ENCODE measurements at regions not wholly inside any gene's neighbourhood (a gene's known extent, or its start where the extent isn't known, plus 50 kb on each side); places are given as distances from the start of the nearest gene placed in this dataset.

DNA sequence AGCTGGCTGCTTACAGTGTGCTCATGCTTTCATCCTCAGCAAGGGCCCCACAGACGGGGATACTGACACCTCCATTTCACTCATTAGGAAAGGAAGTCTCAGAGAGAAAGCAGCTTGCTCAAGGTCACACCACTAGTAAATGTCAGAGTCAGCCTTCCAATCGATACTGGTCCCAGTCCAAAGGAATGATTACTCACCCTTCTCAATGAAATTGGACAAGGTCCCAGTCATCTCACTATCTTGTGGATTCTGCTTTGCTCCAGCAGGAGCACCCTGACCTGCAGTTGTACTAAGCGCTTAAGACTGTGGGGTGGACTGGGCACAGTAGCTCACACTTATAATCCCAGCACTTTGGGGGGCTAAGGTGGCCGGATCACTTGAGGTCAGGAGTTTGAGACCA, 132.2 kb upstream of the SLC34A2 start:
- peaks cover 9% of the 10 kb centered on the region for H3K27me3 Mint-ChIP-seq (ENCODE audit: insufficient read depth, low read depth, poor library complexity)
- no peaks in the 10 kb centered on the region for H3K9me3 Mint-ChIP-seq
- no peak for ATAC-seq
- H3K4me3 Mint-ChIP-seq = no peak overlapping the region
- H3K27me3 ChIP-seq (ENCODE audit: insufficient read depth) = no peaks in the 10 kb centered on the region
- no peak for TF ChIP-seq STAT1 (IDR thresholded peaks at IDR 0.05; ENCODE audit: unreplicated experiment)
- no peak for TF ChIP-seq EZH2phosphoT487 (IDR thresholded peaks at IDR 0.05; ENCODE audit: unreplicated experiment)
- no peak for TF ChIP-seq CREB1 (CRISPR knock-in tag; IDR thresholded peaks at IDR 0.05; ENCODE audit: low read depth)
- no peak for TF ChIP-seq EZH2 (IDR thresholded peaks at IDR 0.05; ENCODE audit: low read depth, unreplicated experiment)
- no peak for TF ChIP-seq ZNF114 (CRISPR knock-in tag; IDR thresholded peaks at IDR 0.05)
- TF ChIP-seq, protein P1, sequence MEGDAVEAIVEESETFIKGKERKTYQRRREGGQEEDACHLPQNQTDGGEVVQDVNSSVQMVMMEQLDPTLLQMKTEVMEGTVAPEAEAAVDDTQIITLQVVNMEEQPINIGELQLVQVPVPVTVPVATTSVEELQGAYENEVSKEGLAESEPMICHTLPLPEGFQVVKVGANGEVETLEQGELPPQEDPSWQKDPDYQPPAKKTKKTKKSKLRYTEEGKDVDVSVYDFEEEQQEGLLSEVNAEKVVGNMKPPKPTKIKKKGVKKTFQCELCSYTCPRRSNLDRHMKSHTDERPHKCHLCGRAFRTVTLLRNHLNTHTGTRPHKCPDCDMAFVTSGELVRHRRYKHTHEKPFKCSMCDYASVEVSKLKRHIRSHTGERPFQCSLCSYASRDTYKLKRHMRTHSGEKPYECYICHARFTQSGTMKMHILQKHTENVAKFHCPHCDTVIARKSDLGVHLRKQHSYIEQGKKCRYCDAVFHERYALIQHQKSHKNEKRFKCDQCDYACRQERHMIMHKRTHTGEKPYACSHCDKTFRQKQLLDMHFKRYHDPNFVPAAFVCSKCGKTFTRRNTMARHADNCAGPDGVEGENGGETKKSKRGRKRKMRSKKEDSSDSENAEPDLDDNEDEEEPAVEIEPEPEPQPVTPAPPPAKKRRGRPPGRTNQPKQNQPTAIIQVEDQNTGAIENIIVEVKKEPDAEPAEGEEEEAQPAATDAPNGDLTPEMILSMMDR (conservative IDR thresholded peaks at IDR 0.05; ENCODE audit: low read depth in 2 of 2) = no peak
- no peak for TF ChIP-seq NANOG (IDR thresholded peaks at IDR 0.05; ENCODE audit: borderline replicate concordance)
- no peak for TF ChIP-seq ZNF331 (CRISPR knock-in tag; IDR thresholded peaks at IDR 0.05; ENCODE audit: low read depth)
- TF ChIP-seq, protein P2, sequence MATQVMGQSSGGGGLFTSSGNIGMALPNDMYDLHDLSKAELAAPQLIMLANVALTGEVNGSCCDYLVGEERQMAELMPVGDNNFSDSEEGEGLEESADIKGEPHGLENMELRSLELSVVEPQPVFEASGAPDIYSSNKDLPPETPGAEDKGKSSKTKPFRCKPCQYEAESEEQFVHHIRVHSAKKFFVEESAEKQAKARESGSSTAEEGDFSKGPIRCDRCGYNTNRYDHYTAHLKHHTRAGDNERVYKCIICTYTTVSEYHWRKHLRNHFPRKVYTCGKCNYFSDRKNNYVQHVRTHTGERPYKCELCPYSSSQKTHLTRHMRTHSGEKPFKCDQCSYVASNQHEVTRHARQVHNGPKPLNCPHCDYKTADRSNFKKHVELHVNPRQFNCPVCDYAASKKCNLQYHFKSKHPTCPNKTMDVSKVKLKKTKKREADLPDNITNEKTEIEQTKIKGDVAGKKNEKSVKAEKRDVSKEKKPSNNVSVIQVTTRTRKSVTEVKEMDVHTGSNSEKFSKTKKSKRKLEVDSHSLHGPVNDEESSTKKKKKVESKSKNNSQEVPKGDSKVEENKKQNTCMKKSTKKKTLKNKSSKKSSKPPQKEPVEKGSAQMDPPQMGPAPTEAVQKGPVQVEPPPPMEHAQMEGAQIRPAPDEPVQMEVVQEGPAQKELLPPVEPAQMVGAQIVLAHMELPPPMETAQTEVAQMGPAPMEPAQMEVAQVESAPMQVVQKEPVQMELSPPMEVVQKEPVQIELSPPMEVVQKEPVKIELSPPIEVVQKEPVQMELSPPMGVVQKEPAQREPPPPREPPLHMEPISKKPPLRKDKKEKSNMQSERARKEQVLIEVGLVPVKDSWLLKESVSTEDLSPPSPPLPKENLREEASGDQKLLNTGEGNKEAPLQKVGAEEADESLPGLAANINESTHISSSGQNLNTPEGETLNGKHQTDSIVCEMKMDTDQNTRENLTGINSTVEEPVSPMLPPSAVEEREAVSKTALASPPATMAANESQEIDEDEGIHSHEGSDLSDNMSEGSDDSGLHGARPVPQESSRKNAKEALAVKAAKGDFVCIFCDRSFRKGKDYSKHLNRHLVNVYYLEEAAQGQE (IDR thresholded peaks at IDR 0.05; ENCODE audit: unreplicated experiment) = no peak
- TF ChIP-seq, protein P3, sequence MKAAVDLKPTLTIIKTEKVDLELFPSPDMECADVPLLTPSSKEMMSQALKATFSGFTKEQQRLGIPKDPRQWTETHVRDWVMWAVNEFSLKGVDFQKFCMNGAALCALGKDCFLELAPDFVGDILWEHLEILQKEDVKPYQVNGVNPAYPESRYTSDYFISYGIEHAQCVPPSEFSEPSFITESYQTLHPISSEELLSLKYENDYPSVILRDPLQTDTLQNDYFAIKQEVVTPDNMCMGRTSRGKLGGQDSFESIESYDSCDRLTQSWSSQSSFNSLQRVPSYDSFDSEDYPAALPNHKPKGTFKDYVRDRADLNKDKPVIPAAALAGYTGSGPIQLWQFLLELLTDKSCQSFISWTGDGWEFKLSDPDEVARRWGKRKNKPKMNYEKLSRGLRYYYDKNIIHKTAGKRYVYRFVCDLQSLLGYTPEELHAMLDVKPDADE (IDR thresholded peaks at IDR 0.05) = no peak
- no peak for TF ChIP-seq JUNB (IDR thresholded peaks at IDR 0.05; ENCODE audit: unreplicated experiment)
- TF ChIP-seq, protein P4, sequence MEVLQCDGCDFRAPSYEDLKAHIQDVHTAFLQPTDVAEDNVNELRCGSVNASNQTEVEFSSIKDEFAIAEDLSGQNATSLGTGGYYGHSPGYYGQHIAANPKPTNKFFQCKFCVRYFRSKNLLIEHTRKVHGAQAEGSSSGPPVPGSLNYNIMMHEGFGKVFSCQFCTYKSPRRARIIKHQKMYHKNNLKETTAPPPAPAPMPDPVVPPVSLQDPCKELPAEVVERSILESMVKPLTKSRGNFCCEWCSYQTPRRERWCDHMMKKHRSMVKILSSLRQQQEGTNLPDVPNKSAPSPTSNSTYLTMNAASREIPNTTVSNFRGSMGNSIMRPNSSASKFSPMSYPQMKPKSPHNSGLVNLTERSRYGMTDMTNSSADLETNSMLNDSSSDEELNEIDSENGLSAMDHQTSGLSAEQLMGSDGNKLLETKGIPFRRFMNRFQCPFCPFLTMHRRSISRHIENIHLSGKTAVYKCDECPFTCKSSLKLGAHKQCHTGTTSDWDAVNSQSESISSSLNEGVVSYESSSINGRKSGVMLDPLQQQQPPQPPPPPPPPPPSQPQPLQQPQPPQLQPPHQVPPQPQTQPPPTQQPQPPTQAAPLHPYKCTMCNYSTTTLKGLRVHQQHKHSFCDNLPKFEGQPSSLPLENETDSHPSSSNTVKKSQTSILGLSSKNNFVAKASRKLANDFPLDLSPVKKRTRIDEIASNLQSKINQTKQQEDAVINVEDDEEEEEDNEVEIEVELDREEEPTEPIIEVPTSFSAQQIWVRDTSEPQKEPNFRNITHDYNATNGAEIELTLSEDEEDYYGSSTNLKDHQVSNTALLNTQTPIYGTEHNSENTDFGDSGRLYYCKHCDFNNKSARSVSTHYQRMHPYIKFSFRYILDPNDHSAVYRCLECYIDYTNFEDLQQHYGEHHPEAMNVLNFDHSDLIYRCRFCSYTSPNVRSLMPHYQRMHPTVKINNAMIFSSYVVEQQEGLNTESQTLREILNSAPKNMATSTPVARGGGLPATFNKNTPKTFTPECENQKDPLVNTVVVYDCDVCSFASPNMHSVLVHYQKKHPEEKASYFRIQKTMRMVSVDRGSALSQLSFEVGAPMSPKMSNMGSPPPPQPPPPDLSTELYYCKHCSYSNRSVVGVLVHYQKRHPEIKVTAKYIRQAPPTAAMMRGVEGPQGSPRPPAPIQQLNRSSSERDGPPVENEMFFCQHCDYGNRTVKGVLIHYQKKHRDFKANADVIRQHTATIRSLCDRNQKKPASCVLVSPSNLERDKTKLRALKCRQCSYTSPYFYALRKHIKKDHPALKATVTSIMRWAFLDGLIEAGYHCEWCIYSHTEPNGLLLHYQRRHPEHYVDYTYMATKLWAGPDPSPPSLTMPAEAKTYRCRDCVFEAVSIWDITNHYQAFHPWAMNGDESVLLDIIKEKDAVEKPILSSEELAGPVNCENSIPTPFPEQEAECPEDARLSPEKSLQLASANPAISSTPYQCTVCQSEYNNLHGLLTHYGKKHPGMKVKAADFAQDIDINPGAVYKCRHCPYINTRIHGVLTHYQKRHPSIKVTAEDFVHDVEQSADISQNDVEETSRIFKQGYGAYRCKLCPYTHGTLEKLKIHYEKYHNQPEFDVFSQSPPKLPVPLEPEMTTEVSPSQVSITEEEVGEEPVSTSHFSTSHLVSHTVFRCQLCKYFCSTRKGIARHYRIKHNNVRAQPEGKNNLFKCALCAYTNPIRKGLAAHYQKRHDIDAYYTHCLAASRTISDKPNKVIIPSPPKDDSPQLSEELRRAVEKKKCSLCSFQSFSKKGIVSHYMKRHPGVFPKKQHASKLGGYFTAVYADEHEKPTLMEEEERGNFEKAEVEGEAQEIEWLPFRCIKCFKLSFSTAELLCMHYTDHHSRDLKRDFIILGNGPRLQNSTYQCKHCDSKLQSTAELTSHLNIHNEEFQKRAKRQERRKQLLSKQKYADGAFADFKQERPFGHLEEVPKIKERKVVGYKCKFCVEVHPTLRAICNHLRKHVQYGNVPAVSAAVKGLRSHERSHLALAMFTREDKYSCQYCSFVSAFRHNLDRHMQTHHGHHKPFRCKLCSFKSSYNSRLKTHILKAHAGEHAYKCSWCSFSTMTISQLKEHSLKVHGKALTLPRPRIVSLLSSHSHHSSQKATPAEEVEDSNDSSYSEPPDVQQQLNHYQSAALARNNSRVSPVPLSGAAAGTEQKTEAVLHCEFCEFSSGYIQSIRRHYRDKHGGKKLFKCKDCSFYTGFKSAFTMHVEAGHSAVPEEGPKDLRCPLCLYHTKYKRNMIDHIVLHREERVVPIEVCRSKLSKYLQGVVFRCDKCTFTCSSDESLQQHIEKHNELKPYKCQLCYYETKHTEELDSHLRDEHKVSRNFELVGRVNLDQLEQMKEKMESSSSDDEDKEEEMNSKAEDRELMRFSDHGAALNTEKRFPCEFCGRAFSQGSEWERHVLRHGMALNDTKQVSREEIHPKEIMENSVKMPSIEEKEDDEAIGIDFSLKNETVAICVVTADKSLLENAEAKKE (CRISPR knock-in tag; IDR thresholded peaks at IDR 0.05) = no peak
- no peak for TF ChIP-seq POLR2AphosphoS5 (IDR thresholded peaks at IDR 0.05; ENCODE audit: low read depth)
- no peaks in the 10 kb centered on the region for H3K79me2 ChIP-seq (replicated peaks; ENCODE audit: insufficient read depth)
- H3K27ac ChIP-seq (ENCODE audit: low read depth) = no peak overlapping the region
- H3K36me3 ChIP-seq (ENCODE audit: insufficient read depth) = no peaks in the 10 kb centered on the region
- H3K4me2 ChIP-seq = no peak overlapping the region
- H4K20me1 ChIP-seq (replicated peaks; ENCODE audit: insufficient read depth) = no peaks in the 10 kb centered on the region
- H3K27ac Mint-ChIP-seq = no peak overlapping the region
- H3K4me3 ChIP-seq = no peak overlapping the region
- H3F3A ChIP-seq (replicated peaks; ENCODE audit: low read depth) = no peaks in the 10 kb centered on the region
- H3K36me3 Mint-ChIP-seq (ENCODE audit: low read depth) = no peaks in the 10 kb centered on the region
- H3K9me2 ChIP-seq (ENCODE audit: insufficient read depth) = no peaks in the 10 kb centered on the region
- H2AFZ ChIP-seq = no peak overlapping the region
- no peaks in the 10 kb centered on the region for H3K4me1 ChIP-seq (ENCODE audit: insufficient read depth)
- peaks cover 7% of the 10 kb centered on the region for H3K4me1 Mint-ChIP-seq
- DNase-seq (ENCODE audit: low spot score) = no peak
